CD4-positive, alpha-beta T cell (primary cell): ENCODE measurements at regions not wholly inside any gene's neighbourhood (a gene's known extent, or its start where the extent isn't known, plus 50 kb on each side); places are given as distances from the start of the nearest gene placed in this dataset.

ENCODE experiments used
- ATAC-seq: fragments of 200-7000 bp; cut with Tn5 transposase; one replicate; pipeline ENCODE4 v1.10.0; 2022; ENCODE audit warnings: mild to moderate bottlenecking; ENCODE audit not compliant: poor library complexity
- CTCF ChIA-PET: fragments of 350-600 bp; sonication (Branson Sonifier 250); formaldehyde crosslinking; loops from one replicate; lab custom pipeline; 2021; ENCODE audit warnings: antibody characterized with exemption, inconsistent platforms; lab: Charles Lee
- POLR2A ChIA-PET: fragments of 350-600 bp; sonication (Branson Sonifier 250); formaldehyde crosslinking; loops from one replicate; lab custom pipeline; 2021; ENCODE audit warnings: antibody characterized with exemption, inconsistent platforms; lab: Charles Lee
- DNase-seq, 14 experiments: peaks; one replicate each; pipeline ENCODE4 v3.0.0-alpha.2; 2013 to 2020; ENCODE audit warnings: mixed read lengths in 2 of 14
- H3K27ac ChIP-seq, 2 donors: one replicate each; pipeline versions ENCODE4 v1.5.1 to v1.7.0; 2013; ENCODE audit warnings: low read length in 2 of 2, low read depth in 1 of 2, mild to moderate bottlenecking in 1 of 2
- H3K27me3 ChIP-seq, 2 experiments: 1 replicate in 1 of 2; 2 replicates in 1 of 2; pipeline versions ENCODE4 v1.6.1 to v1.7.0; 2013; ENCODE audit warnings: low read length in 2 of 2, control low read depth in 1 of 2, mild to moderate bottlenecking in 1 of 2, moderate library complexity in 1 of 2; ENCODE audit not compliant: insufficient read depth in 2 of 2, control insufficient read depth in 1 of 2
- H3K36me3 ChIP-seq: one replicate; pipeline ENCODE4 v1.6.1; 2013; ENCODE audit warnings: low read length, control low read depth; ENCODE audit not compliant: insufficient read depth
- H3K4me1 ChIP-seq: one replicate; pipeline ENCODE4 v1.6.1; 2013; ENCODE audit warnings: low read length, control low read depth; ENCODE audit not compliant: insufficient read depth
- H3K4me3 ChIP-seq: one replicate; pipeline ENCODE4 v1.5.1; 2013; ENCODE audit warnings: mild to moderate bottlenecking, low read length, moderate library complexity
- H3K9me3 ChIP-seq, 2 experiments: 1 replicate in 1 of 2; 2 replicates in 1 of 2; pipeline versions ENCODE4 v1.6.1 to v1.7.0; 2013; ENCODE audit warnings: low read length in 2 of 2, mild to moderate bottlenecking in 2 of 2, control low read depth in 1 of 2, moderate library complexity in 1 of 2; ENCODE audit not compliant: control insufficient read depth in 1 of 2, insufficient read depth in 1 of 2
- H3K27ac Mint-ChIP-seq: one replicate; pipeline ENCODE4 v1.8.0; 2020; ENCODE audit warnings: mixed read lengths
- H3K27me3 Mint-ChIP-seq: one replicate; pipeline ENCODE4 v1.8.0; 2021; ENCODE audit warnings: mixed read lengths
- H3K36me3 Mint-ChIP-seq: one replicate; pipeline ENCODE4 v1.8.0; 2021; ENCODE audit warnings: low read depth, mixed read lengths
- H3K4me1 Mint-ChIP-seq: one replicate; pipeline ENCODE4 v1.8.0; 2021; ENCODE audit warnings: low read depth, mixed read lengths
- H3K4me3 Mint-ChIP-seq: one replicate; pipeline ENCODE4 v1.8.0; 2020; ENCODE audit warnings: mild to moderate bottlenecking, mixed read lengths
- H3K9me3 Mint-ChIP-seq: one replicate; pipeline ENCODE4 v1.8.0; 2020; ENCODE audit warnings: mixed read lengths
- intact Hi-C, 2 experiments: fragments of 100-400 bp; cut with DNase I in 1 of 2; cut with micrococcal nuclease in 1 of 2; formaldehyde crosslinking; loops; one replicate each; pipeline versions ENCODE4 v1.15.1 to v1.9.0; 2023 to 2025; cut with DNase I, micrococcal nuclease
- TF ChIP-seq, protein P1 (sequence below): fragments of 200-600 bp; IDR thresholded peaks from one replicate; pipeline ENCODE4 v1.8.0; 2022; ENCODE audit warnings: antibody characterized with exemption, mild to moderate bottlenecking

DNA sequence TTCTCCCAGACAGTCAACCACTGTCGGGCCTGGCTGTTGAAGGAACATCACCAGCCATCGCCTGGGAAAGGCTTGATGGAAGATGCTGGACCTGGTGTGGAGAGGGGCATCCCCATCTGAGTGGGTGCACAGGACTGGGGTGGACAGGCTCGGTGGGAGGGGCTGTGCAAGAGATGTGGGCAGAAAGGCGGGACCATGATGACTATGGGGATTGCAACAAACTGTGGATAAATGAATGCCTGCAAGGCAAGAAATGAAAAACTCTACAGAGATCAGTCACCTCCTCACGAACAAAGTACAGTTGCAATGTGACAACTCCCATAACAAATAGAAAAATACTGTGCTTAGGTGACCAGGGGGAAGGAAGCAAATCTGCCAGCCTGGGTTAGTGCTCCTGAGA, 171.9 kb upstream of the GPR12 start:
- CTCF ChIA-PET, result no interaction called here
- peaks cover 5% of the 10 kb centered on the region for H3K4me1 ChIP-seq
- POLR2A ChIA-PET, result no interaction called here
- no peak overlapping the region for H3K4me3 ChIP-seq
- Mint-ChIP-seq H3K27me3 (peaks cover 3% of the 10 kb centered on the region), H3K36me3 (no peaks in the 10 kb centered on the region), H3K4me1 (no peaks in the 10 kb centered on the region), H3K9me3 (no peaks in the 10 kb centered on the region), H3K4me3 (no peak overlapping the region), H3K27ac (no peak overlapping the region)
- H3K27ac ChIP-seq, result no peak overlapping the region
- intact Hi-C loops, result loop anchor here (5.0 to 10.0 kb wide), 2 partner anchors 750 to 1358 kb away; no protein-coding TSS in a partner anchor
- ATAC-seq (no peak), DNase-seq (no peak)
- H3K27me3 ChIP-seq, result peaks cover 0 to 4% of the 10 kb centered on the region in 2 experiments
- no peaks in the 10 kb centered on the region for H3K36me3 ChIP-seq
- TF ChIP-seq, protein P1, sequence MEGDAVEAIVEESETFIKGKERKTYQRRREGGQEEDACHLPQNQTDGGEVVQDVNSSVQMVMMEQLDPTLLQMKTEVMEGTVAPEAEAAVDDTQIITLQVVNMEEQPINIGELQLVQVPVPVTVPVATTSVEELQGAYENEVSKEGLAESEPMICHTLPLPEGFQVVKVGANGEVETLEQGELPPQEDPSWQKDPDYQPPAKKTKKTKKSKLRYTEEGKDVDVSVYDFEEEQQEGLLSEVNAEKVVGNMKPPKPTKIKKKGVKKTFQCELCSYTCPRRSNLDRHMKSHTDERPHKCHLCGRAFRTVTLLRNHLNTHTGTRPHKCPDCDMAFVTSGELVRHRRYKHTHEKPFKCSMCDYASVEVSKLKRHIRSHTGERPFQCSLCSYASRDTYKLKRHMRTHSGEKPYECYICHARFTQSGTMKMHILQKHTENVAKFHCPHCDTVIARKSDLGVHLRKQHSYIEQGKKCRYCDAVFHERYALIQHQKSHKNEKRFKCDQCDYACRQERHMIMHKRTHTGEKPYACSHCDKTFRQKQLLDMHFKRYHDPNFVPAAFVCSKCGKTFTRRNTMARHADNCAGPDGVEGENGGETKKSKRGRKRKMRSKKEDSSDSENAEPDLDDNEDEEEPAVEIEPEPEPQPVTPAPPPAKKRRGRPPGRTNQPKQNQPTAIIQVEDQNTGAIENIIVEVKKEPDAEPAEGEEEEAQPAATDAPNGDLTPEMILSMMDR, result no peak
- peaks cover 0 to 4% of the 10 kb centered on the region in 2 experiments for H3K9me3 ChIP-seq

GRCh38 chr13:26929971-26930730, 169.6 kb upstream of the GPR12 start:
- ATAC-seq (peak; percentile 59), DNase-seq (peak; percentile 38 to 78 (median 62))
- Mint-ChIP-seq H3K27ac (no peak overlapping the region), H3K36me3 (no peaks in the 10 kb centered on the region), H3K27me3 (peaks cover 11% of the 10 kb centered on the region), H3K4me3 (no peak overlapping the region), H3K4me1 (no peaks in the 10 kb centered on the region), H3K9me3 (no peaks in the 10 kb centered on the region)
- H3K36me3 ChIP-seq, result no peaks in the 10 kb centered on the region
- H3K27me3 ChIP-seq, result peaks cover 2 to 4% of the 10 kb centered on the region in 2 experiments
- CTCF ChIA-PET, result interaction anchor here (1.1 to 1.2 kb wide), 2 partner anchors 11 to 25 kb away, joined by 3 read pairs; no protein-coding TSS in a partner anchor
- H3K4me3 ChIP-seq, result no peak overlapping the region
- H3K9me3 ChIP-seq, result peaks cover 0 to 4% of the 10 kb centered on the region in 2 experiments
- POLR2A ChIA-PET, result no interaction called here
- intact Hi-C loops, result loop anchor here (1.0 to 10.0 kb wide), 4 partner anchors 223 to 1355 kb away; no protein-coding TSS in a partner anchor
- TF ChIP-seq, protein P1, result peak; percentile 96
- H3K4me1 ChIP-seq, result peaks cover 5% of the 10 kb centered on the region
- no peak overlapping the region for H3K27ac ChIP-seq

GRCh38 chr13:26927511-26927910, 166.9 kb upstream of the GPR12 start:
- H3K4me3 Mint-ChIP-seq, result no peak overlapping the region
- H3K36me3 ChIP-seq, result no peaks in the 10 kb centered on the region

More at GRCh38 chr13:26927511-26927910, 166.9 kb upstream of the GPR12 start:
- H3K4me3 ChIP-seq, result no peak overlapping the region
- CTCF ChIA-PET, result no interaction called here
- Mint-ChIP-seq H3K36me3 (no peaks in the 10 kb centered on the region), H3K4me1 (no peaks in the 10 kb centered on the region), H3K27me3 (peaks cover 29% of the 10 kb centered on the region), H3K9me3 (no peaks in the 10 kb centered on the region), H3K27ac (no peak overlapping the region)
- POLR2A ChIA-PET, result no interaction called here
- no peak overlapping the region for H3K27ac ChIP-seq
- TF ChIP-seq, protein P1, result no peak
- peaks cover 4 to 12% of the 10 kb centered on the region in 2 experiments for H3K27me3 ChIP-seq
- intact Hi-C loops, result no loop called here
- ATAC-seq (no peak), DNase-seq (no peak)
- H3K4me1 ChIP-seq, result peaks cover 5% of the 10 kb centered on the region
- H3K9me3 ChIP-seq, result no peaks in the 10 kb centered on the region
